ENCODE measurements at regions not wholly inside any gene's neighbourhood (a gene's known extent, or its start where the extent isn't known, plus 50 kb on each side); places are given as distances from the start of the nearest gene placed in this dataset.

- no peak for DNase-seq
Measured at GRCh38 chr13:24012648-24013047, 115.3 kb upstream of the C1QTNF9B start.

GRCh38 chr13:24013189-24013588 is 115.9 kb upstream of the C1QTNF9B start:
- DNase-seq = no peak

- no peak for DNase-seq
Measured at GRCh38 chr13:24016046-24016445, 118.7 kb upstream of the C1QTNF9B start.

- DNase-seq = no peak
Measured at GRCh38 chr13:24022568-24022967, 125.3 kb upstream of the C1QTNF9B start.

GRCh38 chr13:24023073-24023472 is 125.8 kb upstream of the C1QTNF9B start:
- no peak for DNase-seq

- no peak for DNase-seq
Measured at GRCh38 chr13:24027494-24027893, 130.2 kb upstream of the C1QTNF9B start.

GRCh38 chr13:24032252-24032651 is 128.3 kb upstream of the SPATA13 start:
- no peak for DNase-seq

- DNase-seq = no peak
Measured at GRCh38 chr13:24032674-24033073, 127.8 kb upstream of the SPATA13 start.

- DNase-seq = no peak
Measured at GRCh38 chr13:24033527-24034302, 126.8 kb upstream of the SPATA13 start.

GRCh38 chr13:24035411-24035810 is 125.1 kb upstream of the SPATA13 start:
- no peak for DNase-seq

GRCh38 chr13:24036115-24036514 is 124.4 kb upstream of the SPATA13 start:
- no peak for DNase-seq

GRCh38 chr13:24038405-24038804 is 122.1 kb upstream of the SPATA13 start:
- DNase-seq = no peak

- no peak for DNase-seq
Measured at GRCh38 chr13:24038841-24039330, 121.6 kb upstream of the SPATA13 start.

GRCh38 chr13:24039621-24040475 is 120.7 kb upstream of the SPATA13 start:
- no peak for DNase-seq

- DNase-seq = no peak
Measured at GRCh38 chr13:24040835-24041234, 119.7 kb upstream of the SPATA13 start.

GRCh38 chr13:24041651-24042225 is 118.8 kb upstream of the SPATA13 start:
- no peak for DNase-seq

- no peak for DNase-seq
Measured at GRCh38 chr13:24042710-24043440, 117.6 kb upstream of the SPATA13 start.

GRCh38 chr13:24043590-24044350 is 116.8 kb upstream of the SPATA13 start:
- no peak for DNase-seq

GRCh38 chr13:24045597-24045996 is 114.9 kb upstream of the SPATA13 start:
- no peak for DNase-seq

- DNase-seq = no peak
Measured at GRCh38 chr13:24050292-24050711, 110.2 kb upstream of the SPATA13 start.

- DNase-seq = no peak
Measured at GRCh38 chr13:24050796-24051715, 109.5 kb upstream of the SPATA13 start.

Measured in NCI-H2107 (cell line).